ENCODE measurements at regions not wholly inside any gene's neighbourhood (a gene's known extent, or its start where the extent isn't known, plus 50 kb on each side); places are given as distances from the start of the nearest gene placed in this dataset.
"Not testable (repeated sequence)": the region's sequence is repeated elsewhere in the genome, so short reads cannot be mapped to it uniquely, and the experiment has no call there.

DNA sequence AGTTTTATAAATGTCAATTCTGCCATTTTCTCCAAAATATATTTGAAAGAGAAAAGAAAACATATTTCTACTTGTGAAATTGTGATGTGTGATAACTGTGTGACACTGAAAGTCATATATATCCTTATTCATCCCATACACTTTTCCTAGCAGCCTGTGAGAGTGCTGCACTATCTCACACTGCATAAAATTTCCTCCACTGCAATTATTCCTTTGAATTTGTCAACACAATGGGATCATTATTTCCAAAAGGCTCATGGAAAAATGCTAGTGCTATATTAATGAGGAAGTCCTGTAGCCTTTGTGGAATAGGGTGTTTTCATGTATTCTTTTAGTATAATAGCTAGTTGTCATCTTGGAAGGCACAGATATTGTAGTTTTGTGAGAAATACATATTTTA is 504.1 kb downstream of the RPL10L start:
- Mint-ChIP-seq H3K36me3 (no peaks in the 10 kb centered on the region), H3K9me3 (peaks cover 31 to 37% of the 10 kb centered on the region in 2 donors), H3K27ac (no peak overlapping the region)
- DNase-seq (ENCODE audit: low spot score in 2 of 2) = no peak
- no peak for ATAC-seq

DNA sequence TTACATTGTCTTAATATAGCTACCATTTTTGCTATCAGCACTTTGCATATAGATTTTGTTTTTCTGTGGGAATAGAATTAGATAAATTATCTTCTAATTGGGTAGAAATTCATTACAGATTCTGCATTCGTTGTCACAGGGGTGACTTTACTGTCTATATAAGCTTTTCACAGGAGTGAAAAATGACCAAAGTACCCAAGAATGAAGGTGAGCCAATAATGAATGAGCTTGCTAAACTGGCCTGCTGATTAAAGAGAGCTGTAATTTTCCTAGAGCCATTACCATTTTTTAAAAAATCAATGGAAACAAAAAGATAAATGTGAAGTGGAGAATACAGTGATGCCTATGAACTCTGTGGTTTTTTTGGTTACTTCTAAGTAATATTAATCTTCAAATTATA is 504.6 kb downstream of the RPL10L start:
- H3K36me3 Mint-ChIP-seq = no peaks in the 10 kb centered on the region
- H3K27ac Mint-ChIP-seq = no peak overlapping the region
- ATAC-seq = no peak
- no peak for DNase-seq (ENCODE audit: low spot score in 2 of 2)
- H3K9me3 Mint-ChIP-seq = peaks cover 32 to 38% of the 10 kb centered on the region in 2 donors

DNA sequence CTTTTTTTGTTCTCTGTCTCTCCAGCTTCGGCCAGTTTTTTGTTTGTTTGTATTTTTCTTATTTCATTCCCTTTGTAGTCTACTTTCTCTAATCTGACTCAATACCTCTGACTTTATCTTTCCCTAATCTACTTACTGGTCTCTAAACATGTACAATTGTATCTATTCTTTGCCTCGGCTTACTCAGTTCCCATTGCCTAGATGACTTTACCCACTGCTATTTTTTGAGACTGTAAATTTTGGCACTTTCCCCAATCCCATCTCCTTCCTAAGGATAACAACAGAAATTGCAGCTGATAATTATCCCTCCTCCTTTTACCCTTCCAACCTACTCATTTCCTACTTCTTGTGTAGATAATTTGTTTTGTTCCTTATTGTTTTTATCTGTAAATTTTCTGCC is 511.1 kb downstream of the RPL10L start:
- ATAC-seq = no peak

DNA sequence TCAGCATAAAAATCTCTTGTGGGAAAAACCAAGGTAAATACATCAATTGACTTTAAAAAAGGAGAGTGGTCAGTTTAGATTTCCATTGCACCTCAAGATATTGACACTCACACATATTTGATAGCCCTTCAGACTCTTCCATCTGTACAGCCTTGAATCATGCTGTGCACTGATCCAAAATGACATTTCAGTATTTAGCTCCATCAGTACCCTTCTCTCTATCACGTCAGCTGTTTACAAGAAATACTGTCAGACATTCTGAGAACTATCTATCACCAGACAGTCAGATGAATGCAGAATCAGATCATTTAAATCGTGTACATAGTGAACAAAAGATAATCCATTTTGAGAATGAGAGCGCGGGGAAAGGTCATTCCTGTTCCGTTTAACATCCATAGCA is 511.9 kb downstream of the RPL10L start:
- Mint-ChIP-seq H3K36me3 (no peaks in the 10 kb centered on the region), H3K9me3 (peaks cover 25 to 28% of the 10 kb centered on the region in 2 donors), H3K27ac (no peak overlapping the region)
- DNase-seq (ENCODE audit: low spot score in 2 of 2) = no peak
- no peak for ATAC-seq

More for the DNA sequence above, 511.1 kb downstream of the RPL10L start:
- H3K9me3 Mint-ChIP-seq = peaks cover 21 to 28% of the 10 kb centered on the region in 2 donors
- no peak overlapping the region for H3K27ac Mint-ChIP-seq
- DNase-seq (ENCODE audit: low spot score in 2 of 2) = no peak
- H3K36me3 Mint-ChIP-seq = no peaks in the 10 kb centered on the region

DNA sequence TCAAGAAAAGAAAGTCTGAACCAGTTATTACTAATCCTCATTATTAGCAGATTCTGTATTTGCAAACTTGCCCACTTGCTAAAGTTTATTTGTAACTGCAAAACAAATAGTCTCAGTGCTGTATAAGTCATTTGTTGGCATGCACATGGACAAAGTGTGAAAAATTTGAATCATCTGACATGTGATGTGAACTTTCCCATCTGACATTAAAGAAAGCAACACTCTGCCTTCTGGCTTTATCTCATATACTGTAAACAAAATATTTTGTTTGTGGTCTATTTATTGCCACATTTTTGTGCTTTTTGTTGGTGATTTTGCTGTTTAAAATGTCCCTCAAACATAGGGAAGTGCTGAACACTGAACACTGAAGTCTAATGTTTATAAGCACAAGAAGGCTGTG is 513.8 kb downstream of the RPL10L start:
- ATAC-seq = no peak
- H3K9me3 Mint-ChIP-seq = peaks cover 24 to 27% of the 10 kb centered on the region in 2 donors
- no peak overlapping the region for H3K27ac Mint-ChIP-seq
- no peak for DNase-seq (ENCODE audit: low spot score in 2 of 2)
- H3K36me3 Mint-ChIP-seq = peaks cover 0 to 5% of the 10 kb centered on the region in 2 donors

DNA sequence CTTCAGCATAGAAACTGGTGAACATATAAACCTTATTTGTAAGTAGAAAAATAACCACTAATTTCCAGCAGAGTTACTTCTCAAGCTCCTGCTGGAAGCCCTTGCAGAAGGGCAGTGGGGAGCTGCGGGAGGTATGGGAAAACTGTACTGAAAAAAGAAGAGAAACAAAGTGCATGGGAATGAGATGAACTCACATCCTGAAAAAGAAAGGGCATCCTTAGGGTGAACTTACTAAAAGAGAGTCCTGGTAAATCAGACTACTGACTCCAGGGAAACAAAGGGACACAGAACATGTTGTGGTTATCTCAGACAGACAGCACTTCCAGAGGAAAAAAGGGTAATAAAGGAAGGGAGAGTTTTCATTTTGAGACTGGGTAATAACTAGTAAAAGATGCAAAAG is 515.1 kb downstream of the RPL10L start:
- DNase-seq (ENCODE audit: low spot score in 2 of 2) (no peak), ATAC-seq (no peak)
- Mint-ChIP-seq H3K27ac (no peak overlapping the region), H3K9me3 (peaks cover 20 to 27% of the 10 kb centered on the region in 2 donors), H3K36me3 (peaks cover 0 to 5% of the 10 kb centered on the region in 2 donors)

DNA sequence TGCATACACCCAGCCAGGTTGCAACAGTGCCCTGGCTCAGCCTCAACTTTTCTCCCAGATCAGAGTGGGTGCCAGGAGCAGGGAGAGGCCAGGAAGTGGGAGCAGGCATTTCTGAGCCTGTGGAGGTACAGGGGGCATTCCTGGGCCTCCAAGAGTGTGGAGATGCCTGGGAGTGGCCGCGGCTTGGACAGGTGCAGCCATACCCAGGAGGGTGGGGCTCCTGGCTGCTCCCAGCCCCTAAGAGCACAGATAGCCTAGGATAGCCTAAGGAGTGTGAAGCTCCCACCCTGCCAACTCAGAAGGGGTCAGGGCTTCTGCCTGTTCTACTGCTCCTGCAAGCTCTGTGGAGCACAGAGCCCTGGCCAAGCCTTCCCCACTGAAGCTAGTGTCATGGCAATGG is 543.4 kb downstream of the RPL10L start:
- Mint-ChIP-seq H3K27ac (no peak overlapping the region), H3K36me3 (peaks cover 11 to 14% of the 10 kb centered on the region in 2 donors), H3K9me3 (peaks cover 19 to 34% of the 10 kb centered on the region in 2 donors)
- no peak for DNase-seq (ENCODE audit: low spot score in 2 of 2)
- ATAC-seq = no peak

DNA sequence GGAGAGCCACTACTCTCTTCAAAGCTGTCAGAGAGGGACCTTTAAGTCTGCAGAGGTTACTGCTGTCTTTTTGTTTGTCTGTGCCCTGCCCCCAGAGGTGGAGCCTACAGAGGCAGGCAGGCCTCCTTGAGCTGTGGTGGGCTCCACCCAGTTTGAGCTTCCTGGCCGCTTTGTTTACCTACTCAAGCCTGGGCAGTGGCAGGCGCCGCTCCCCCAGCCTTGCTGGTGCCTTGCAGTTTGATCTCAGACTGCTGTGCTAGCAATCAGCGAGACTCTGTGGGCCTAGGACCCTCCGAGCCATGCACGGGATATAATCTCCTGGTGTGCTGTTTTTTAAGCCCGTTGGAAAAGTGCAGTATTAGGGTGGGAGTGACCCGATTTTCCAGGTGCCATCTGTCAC is 550.7 kb downstream of the RPL10L start:
- DNase-seq (ENCODE audit: low spot score in 2 of 2); ATAC-seq; H3K27ac Mint-ChIP-seq; H3K36me3 Mint-ChIP-seq: not testable (repeated sequence)
- peaks cover 10 to 14% of the 10 kb centered on the region in 2 donors for H3K9me3 Mint-ChIP-seq

DNA sequence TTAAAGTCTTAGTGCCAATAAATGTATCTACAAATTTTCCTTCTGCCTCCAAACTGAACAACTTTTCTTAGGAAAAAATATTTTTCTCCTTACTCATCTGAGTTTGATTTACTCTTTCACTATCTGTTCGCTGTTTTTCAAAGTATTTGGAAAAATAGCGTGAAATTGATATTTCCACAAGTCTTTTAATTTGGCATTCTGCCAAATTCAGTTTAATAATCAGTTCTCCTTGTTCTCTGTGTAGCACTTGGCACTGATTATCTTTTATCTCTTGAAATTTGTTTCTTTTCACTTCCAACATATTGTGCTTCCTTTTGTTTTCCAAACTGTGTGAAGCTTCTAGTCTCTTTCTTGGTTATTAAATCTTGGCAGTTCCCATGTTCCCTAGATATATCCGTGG is 559.8 kb downstream of the RPL10L start:
- peaks cover 12 to 15% of the 10 kb centered on the region in 2 donors for H3K9me3 Mint-ChIP-seq
- DNase-seq (ENCODE audit: low spot score in 2 of 2) = no peak
- H3K36me3 Mint-ChIP-seq = peaks cover 0 to under 1% of the 10 kb centered on the region in 2 donors
- H3K27ac Mint-ChIP-seq = no peak overlapping the region
- ATAC-seq = no peak

DNA sequence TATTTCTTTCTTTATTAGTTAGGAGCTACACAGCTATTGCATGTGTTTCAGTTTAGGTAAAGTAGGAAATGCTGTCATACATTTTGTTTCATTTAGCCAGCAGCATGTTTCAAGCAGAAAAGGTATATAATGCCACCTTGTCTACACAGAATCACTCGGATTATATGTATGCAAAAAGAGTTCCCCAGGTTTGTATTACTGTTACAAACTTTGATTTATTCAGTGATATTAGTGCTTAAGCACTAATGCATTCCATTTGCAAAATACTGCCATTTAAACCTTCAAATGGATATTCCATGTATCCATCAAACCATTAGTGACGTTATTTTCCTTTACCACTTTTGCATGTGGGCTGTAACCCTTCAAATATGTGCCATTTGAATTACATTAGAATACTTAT is 564.0 kb downstream of the RPL10L start:
- DNase-seq (ENCODE audit: low spot score in 2 of 2) = no peak
- Mint-ChIP-seq H3K9me3 (peaks cover 16 to 20% of the 10 kb centered on the region in 2 donors), H3K36me3 (peaks cover 0 to 5% of the 10 kb centered on the region in 2 donors), H3K27ac (no peak overlapping the region)
- no peak for ATAC-seq

DNA sequence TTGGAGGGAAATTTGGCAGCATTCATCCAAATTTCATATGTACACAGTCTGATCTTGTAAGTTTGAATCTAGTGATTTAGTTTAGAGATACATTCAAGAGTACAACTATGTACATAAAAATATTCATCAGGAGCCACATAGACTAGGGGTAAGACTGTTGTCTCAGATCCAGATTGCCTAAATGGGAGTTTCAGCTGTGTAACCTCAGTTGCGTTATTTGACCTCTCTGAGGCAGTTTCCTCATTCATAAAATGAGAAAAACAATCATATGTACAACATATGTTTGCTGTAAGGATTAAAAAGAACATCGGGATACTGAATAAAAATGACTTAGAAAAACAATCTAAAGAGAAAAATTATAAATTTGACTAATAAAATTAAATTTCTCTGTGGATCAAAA is 577.5 kb downstream of the RPL10L start:
- Mint-ChIP-seq H3K9me3 (peaks cover 4 to 5% of the 10 kb centered on the region in 2 donors), H3K27ac (no peak overlapping the region), H3K36me3 (no peaks in the 10 kb centered on the region)
- DNase-seq (ENCODE audit: low spot score in 2 of 2) (no peak), ATAC-seq (no peak)

DNA sequence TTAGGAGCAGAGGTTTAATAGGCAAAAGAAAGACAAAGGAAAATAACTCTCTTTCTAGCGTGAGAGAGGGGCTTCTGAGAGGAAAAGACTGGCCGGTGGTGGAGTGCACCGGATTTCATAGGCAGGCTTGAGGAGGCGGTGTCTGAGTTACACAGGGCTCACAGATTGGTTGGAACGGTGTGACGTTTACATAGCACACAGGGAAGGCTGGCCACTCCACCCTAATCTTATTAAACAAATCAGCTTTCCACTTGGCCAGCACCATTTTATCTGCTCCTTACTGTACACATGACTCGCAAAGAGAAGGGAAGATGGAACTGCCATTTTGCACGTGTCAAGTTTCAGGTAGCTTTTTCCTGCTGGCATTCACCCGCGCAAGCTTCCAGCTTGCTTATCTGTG is 587.7 kb downstream of the RPL10L start:
- no peak overlapping the region for H3K27ac Mint-ChIP-seq
- ATAC-seq (no peak), DNase-seq (ENCODE audit: low spot score in 2 of 2) (no peak)
- H3K36me3 Mint-ChIP-seq = no peaks in the 10 kb centered on the region
- peaks cover 8 to 11% of the 10 kb centered on the region in 2 donors for H3K9me3 Mint-ChIP-seq

DNA sequence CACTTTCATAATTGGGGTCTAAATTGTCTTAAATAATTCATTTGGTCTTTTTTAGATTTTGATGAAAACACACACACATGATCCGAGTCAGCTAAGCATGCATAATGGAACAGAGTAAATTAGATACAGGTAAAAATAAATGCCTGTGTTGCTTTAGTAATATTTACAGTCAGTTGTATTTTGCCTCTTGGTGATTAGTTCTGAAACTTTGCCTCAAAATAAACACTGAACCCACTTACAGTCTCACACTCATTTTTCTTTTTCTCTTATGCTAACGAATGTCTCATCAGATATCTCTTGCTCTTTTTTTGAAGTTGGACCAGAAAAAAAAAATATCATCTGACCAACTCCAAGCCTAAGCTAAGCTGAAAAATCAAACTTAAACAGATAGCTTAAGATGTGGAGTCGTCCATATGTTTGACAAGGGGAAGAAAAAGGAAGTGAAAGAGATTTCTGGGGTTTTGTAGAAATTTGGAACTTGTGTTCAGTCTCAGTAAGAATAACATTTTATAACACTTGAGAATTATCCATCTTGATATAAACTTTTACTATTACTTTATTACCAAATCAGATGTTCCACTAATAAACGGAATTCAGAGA is 592.5 kb downstream of the RPL10L start:
- peaks cover 11 to 15% of the 10 kb centered on the region in 2 donors for H3K9me3 Mint-ChIP-seq
- no peaks in the 10 kb centered on the region for H3K36me3 Mint-ChIP-seq
- ATAC-seq = no peak
- no peak for DNase-seq (ENCODE audit: low spot score in 2 of 2)
- H3K27ac Mint-ChIP-seq = no peak overlapping the region

DNA sequence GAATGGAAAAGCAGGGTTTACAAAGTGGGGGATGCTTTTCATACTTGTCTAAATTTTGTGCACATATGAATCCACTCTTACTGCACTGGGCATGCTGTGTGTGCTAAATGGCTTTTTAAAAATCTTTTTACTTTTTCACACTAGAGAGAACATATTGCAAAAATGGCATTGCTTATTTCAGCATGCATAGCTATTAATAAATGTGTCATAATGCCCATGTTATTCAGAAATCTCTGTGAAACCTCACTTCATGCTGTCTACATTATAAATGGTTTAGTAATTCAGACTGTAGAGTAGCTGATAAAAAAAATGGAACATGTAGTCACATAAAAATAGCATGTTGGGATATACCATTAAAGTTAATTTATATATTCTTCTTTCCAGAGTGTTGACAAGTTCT is 593.8 kb downstream of the RPL10L start:
- Mint-ChIP-seq H3K36me3 (no peaks in the 10 kb centered on the region), H3K27ac (no peak overlapping the region), H3K9me3 (peaks cover 10 to 11% of the 10 kb centered on the region in 2 donors)
- DNase-seq (ENCODE audit: low spot score in 2 of 2) = no peak
- ATAC-seq = no peak

DNA sequence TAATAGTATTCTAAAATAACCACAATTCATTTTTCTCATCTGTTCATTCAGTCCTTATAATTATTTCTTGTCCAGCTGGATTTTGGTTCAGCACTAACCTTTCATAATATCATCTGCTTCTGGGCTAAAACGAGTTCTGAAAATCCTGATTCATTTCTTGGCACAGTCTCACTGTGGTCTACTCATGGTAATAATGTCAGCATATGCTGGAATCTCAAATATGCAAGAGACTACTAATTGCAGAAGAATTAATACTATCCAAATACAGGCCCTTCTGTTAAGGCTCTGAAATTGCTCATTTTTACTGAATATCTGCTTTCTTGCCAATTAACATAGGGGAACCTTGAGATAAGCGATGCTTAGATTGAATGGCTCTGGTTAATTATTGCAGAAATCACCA is 597.1 kb downstream of the RPL10L start:
- no peak for DNase-seq (ENCODE audit: low spot score in 2 of 2)
- peaks cover 11 to 17% of the 10 kb centered on the region in 2 donors for H3K9me3 Mint-ChIP-seq
- no peak overlapping the region for H3K27ac Mint-ChIP-seq
- ATAC-seq = no peak
- no peaks in the 10 kb centered on the region for H3K36me3 Mint-ChIP-seq

DNA sequence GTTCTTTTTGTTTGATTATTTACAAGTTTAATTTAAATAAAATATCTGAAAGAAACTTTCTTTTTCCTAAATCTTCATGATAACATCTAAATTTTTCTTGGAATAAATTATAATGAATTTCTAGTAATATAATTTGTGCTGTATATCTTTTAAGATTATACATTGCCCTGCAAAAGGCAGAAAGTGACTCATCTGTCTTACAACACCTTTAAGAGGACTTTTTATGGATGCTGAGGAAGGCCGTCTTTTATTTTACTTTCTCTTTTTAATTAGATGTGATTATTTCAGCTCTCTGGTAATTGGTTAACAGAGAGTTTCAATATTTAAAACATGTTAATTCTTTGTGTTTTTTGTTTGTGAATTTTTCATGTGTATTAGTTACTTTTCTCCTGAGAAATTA is 598.4 kb downstream of the RPL10L start:
- Mint-ChIP-seq H3K36me3 (no peaks in the 10 kb centered on the region), H3K9me3 (peaks cover 13 to 18% of the 10 kb centered on the region in 2 donors), H3K27ac (no peak overlapping the region)
- no peak for ATAC-seq
- DNase-seq (ENCODE audit: low spot score in 2 of 2) = no peak

DNA sequence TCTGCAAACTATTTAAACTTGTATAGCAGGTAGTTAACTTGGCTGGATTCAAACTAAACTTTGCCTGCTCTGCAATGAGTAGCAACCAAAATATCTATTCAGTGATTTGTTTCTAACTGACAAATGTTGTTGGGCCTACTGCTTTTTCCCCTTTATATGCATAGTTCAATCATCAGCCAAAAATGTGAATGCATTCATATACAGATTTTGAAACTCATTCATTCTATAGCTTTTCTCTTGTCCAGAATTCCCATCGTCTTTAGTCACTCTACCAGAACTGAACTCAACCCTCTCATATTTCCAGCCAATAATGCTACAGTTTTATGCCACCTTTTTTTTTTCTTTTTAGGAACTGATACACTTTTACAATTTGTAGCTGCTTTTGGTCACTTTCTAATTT is 599.8 kb downstream of the RPL10L start:
- DNase-seq (ENCODE audit: low spot score in 2 of 2) (no peak), ATAC-seq (no peak)
- Mint-ChIP-seq H3K36me3 (no peaks in the 10 kb centered on the region), H3K27ac (no peak overlapping the region), H3K9me3 (peaks cover 20 to 25% of the 10 kb centered on the region in 2 donors)

DNA sequence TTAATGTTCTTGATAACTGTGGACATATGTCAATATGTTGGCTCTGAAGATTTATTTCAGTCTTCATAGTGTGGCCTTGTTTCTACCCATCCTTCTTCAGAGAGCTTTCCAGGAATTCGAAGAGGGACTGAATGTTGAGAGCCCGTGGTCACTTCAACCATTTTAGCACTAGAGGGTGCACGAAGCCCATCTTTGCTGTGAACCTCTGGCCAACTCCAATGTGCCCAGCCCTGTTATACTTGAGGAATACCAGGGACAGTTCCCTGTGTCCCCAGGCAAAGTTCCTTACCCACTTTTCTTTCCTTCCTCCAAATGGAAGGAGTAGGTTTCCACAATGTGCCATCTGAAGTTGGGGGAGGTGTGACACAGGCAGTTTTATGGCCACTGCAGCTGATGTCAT is 603.5 kb downstream of the RPL10L start:
- Mint-ChIP-seq H3K9me3 (peaks cover 18 to 35% of the 10 kb centered on the region in 2 donors), H3K27ac (no peak overlapping the region), H3K36me3 (no peaks in the 10 kb centered on the region)
- DNase-seq (ENCODE audit: low spot score in 2 of 2) (no peak), ATAC-seq (no peak)

Data from activated naive CD4-positive, alpha-beta T cell treated with anti-CD3 and anti-CD28 coated beads, Interleukin-2, amount 50 U/mL, for 72 hours (primary cell).